Endodermal cell (in vitro differentiated cells): ENCODE measurements at regions not wholly inside any gene's neighbourhood (a gene's known extent, or its start where the extent isn't known, plus 50 kb on each side); places are given as distances from the start of the nearest gene placed in this dataset.
"Not testable (repeated sequence)": the region's sequence is repeated elsewhere in the genome, so short reads cannot be mapped to it uniquely, and the experiment has no call there.

Source experiments
- DNase-seq: peaks from one replicate; pipeline ENCODE4 v3.0.0-alpha.2; 2017
- H3K27ac ChIP-seq: 2 replicates; pipeline ENCODE4 v1.5.1; 2013; ENCODE audit warnings: mild to moderate bottlenecking, low read depth, low read length, moderate library complexity
- H3K27me3 ChIP-seq: 2 replicates; pipeline ENCODE4 v1.6.1; 2013; ENCODE audit warnings: mild to moderate bottlenecking, low read length, moderate library complexity; ENCODE audit not compliant: insufficient read depth, control insufficient read depth, poor library complexity, severe bottlenecking
- H3K36me3 ChIP-seq: 2 replicates; pipeline ENCODE4 v1.7.0; 2013; ENCODE audit warnings: mild to moderate bottlenecking, low read length, moderate library complexity; ENCODE audit not compliant: control insufficient read depth, insufficient read depth
- H3K4me1 ChIP-seq: one replicate; pipeline ENCODE4 v1.7.0; 2013; ENCODE audit warnings: low read length; ENCODE audit not compliant: control insufficient read depth, insufficient read depth
- H3K4me3 ChIP-seq: 2 replicates; pipeline ENCODE4 v1.5.1; 2013; ENCODE audit warnings: mild to moderate bottlenecking, low read length, moderate library complexity
- H3K9ac ChIP-seq: 2 replicates; pipeline ENCODE4 v1.6.1; 2013; ENCODE audit warnings: mild to moderate bottlenecking, low read length, moderate library complexity; ENCODE audit not compliant: poor library complexity, severe bottlenecking; ENCODE audit errors: extremely low read depth
- H3K9me3 ChIP-seq: 2 replicates; pipeline ENCODE4 v1.6.1; 2013; ENCODE audit warnings: mild to moderate bottlenecking, low read length, moderate library complexity; ENCODE audit not compliant: control insufficient read depth
- H3K27ac Mint-ChIP-seq: 2 replicates; pipeline ENCODE4 v1.8.0; 2020; ENCODE audit warnings: mixed read lengths
- H3K27me3 Mint-ChIP-seq: 2 replicates; pipeline ENCODE4 v1.8.0; 2021; ENCODE audit warnings: mild to moderate bottlenecking, mixed read lengths; ENCODE audit not compliant: insufficient read depth
- H3K36me3 Mint-ChIP-seq: 2 replicates; pipeline ENCODE4 v1.8.0; 2020; ENCODE audit warnings: low read depth, mixed read lengths
- H3K4me1 Mint-ChIP-seq: 2 replicates; pipeline ENCODE4 v1.8.0; 2020; ENCODE audit warnings: mixed read lengths
- H3K4me3 Mint-ChIP-seq: 2 replicates; pipeline ENCODE4 v1.8.0; 2020; ENCODE audit warnings: mild to moderate bottlenecking, moderate library complexity, mixed read lengths
- H3K9me3 Mint-ChIP-seq: 2 replicates; pipeline ENCODE4 v1.8.0; 2020; ENCODE audit warnings: mild to moderate bottlenecking, mixed read lengths
- WGBS, 2 experiments: methylation state at CpG; one replicate each; pipeline versions ENCODE4 v1.1.5 to v1.1.7; 2013; ENCODE audit warnings: missing lambda C conversion rate in 2 of 2, mixed read lengths in 1 of 2; ENCODE audit not compliant: insufficient coverage in 1 of 2, insufficient read length in 1 of 2; 5-methylcytosine and 5-hydroxymethylcytosine counted together
- TF ChIP-seq, protein P1 (sequence below): fragments of 200-600 bp; sonication (generic); conservative IDR thresholded peaks from 2 replicates; pipeline ENCODE4 v1.5.0; 2021; ENCODE audit warnings: antibody characterized with exemption, mild to moderate bottlenecking

DNA sequence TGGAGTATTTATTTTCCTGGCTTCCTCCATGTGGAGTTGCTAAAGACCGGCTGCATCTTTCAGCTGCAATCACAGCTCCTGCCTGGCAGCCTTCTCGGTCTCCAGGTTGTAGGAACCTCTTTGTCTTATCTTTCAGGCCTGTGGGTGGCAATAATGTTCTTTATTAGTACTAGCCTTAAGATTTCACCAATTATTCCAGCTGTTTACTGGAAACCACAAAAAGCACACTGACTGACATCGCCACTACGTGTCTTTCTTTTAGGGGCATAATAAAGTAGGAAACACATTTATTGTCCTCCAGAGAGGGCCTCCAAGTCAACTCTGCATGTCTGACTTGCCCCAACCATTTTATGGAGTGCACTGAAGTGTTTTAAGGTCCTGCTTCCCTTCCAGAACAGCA is 1116.5 kb upstream of the TMEM132C start:
- DNase-seq = peak; percentile 38
- 94 to 100% methylated on average over 2 to 4 of the region's 4 CpGs for WGBS, 2 experiments
- H3K9me3 Mint-ChIP-seq = peaks cover 10% of the 10 kb centered on the region

DNA sequence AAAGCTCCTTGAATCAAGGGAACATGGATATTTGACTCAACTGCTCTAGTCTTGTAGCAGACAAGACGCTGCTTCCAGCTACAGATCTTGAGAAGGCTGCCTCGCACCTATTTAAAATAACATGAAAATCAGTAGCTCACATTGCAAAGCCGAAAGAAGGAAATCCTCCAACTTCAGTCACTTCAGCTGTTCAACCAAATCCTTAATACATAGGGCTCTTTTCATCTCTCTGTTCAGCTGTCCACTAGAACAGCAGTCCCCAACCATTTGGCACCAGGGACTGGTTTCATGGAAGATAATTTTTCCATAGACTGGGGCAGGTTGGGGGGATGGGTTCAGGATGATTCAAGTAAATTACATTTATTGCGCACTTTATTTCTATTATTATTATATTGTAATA is 1116.0 kb upstream of the TMEM132C start:
- TF ChIP-seq, protein P1, sequence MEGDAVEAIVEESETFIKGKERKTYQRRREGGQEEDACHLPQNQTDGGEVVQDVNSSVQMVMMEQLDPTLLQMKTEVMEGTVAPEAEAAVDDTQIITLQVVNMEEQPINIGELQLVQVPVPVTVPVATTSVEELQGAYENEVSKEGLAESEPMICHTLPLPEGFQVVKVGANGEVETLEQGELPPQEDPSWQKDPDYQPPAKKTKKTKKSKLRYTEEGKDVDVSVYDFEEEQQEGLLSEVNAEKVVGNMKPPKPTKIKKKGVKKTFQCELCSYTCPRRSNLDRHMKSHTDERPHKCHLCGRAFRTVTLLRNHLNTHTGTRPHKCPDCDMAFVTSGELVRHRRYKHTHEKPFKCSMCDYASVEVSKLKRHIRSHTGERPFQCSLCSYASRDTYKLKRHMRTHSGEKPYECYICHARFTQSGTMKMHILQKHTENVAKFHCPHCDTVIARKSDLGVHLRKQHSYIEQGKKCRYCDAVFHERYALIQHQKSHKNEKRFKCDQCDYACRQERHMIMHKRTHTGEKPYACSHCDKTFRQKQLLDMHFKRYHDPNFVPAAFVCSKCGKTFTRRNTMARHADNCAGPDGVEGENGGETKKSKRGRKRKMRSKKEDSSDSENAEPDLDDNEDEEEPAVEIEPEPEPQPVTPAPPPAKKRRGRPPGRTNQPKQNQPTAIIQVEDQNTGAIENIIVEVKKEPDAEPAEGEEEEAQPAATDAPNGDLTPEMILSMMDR = no peak
- H3K4me1 ChIP-seq = no peaks in the 10 kb centered on the region
- H3K27ac Mint-ChIP-seq = no peak overlapping the region
- no peak overlapping the region for H3K4me3 Mint-ChIP-seq
- no peaks in the 10 kb centered on the region for H3K36me3 ChIP-seq
- no peaks in the 10 kb centered on the region for H3K27me3 ChIP-seq
- H3K9me3 ChIP-seq = peaks cover 5% of the 10 kb centered on the region
- no peaks in the 10 kb centered on the region for H3K36me3 Mint-ChIP-seq
- H3K27ac ChIP-seq = no peak overlapping the region
- peaks cover 28% of the 10 kb centered on the region for H3K4me1 Mint-ChIP-seq
- peaks cover 3% of the 10 kb centered on the region for H3K27me3 Mint-ChIP-seq
- no peak overlapping the region for H3K4me3 ChIP-seq
- H3K9ac ChIP-seq = no peak overlapping the region
- peaks cover 10% of the 10 kb centered on the region for H3K9me3 Mint-ChIP-seq
- WGBS, 2 experiments = 97 to 100% methylated on average over 1 to 3 of the region's 4 CpGs
- DNase-seq = peak; percentile 27

More for the DNA sequence above, 1116.5 kb upstream of the TMEM132C start:
- Histone ChIP-seq H3K27ac (no peak overlapping the region), H3K4me3 (no peak overlapping the region), H3K9ac (no peak overlapping the region), H3K9me3 (peaks cover 5% of the 10 kb centered on the region), H3K36me3 (no peaks in the 10 kb centered on the region), H3K27me3 (no peaks in the 10 kb centered on the region), H3K4me1 (no peaks in the 10 kb centered on the region)
- H3K27ac Mint-ChIP-seq = no peak overlapping the region
- no peaks in the 10 kb centered on the region for H3K36me3 Mint-ChIP-seq
- H3K4me3 Mint-ChIP-seq = no peak overlapping the region
- H3K4me1 Mint-ChIP-seq = peaks cover 28% of the 10 kb centered on the region
- TF ChIP-seq, protein P1 = no peak
- H3K27me3 Mint-ChIP-seq = peaks cover 3% of the 10 kb centered on the region

DNA sequence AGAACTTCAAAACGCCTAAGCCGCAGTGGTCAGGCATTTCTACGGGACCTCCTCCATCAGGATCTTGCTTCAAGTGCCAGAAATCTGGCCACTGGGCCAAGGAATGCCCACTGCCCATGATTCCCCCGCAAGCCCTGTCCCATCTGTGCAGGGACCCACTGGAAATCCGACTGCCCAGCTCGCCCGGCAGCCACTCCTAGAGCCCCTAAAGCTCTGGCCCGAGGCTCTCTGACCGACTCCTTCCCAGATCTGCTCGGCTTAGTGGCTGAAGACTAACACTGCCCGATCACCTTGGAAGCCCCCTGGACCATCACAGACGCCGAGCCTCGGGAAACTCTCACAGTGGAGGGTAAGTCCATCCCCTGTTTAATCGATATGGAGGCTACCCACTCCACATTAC is 1113.0 kb upstream of the TMEM132C start:
- H3K4me3 ChIP-seq = no peak overlapping the region
- H3K27ac Mint-ChIP-seq = no peak overlapping the region
- no peaks in the 10 kb centered on the region for H3K36me3 Mint-ChIP-seq
- DNase-seq = no peak
- H3K9ac ChIP-seq = no peak overlapping the region
- H3K9me3 Mint-ChIP-seq = no peaks in the 10 kb centered on the region
- no peaks in the 10 kb centered on the region for H3K36me3 ChIP-seq
- TF ChIP-seq, protein P1 = no peak
- peaks cover 20% of the 10 kb centered on the region for H3K4me1 Mint-ChIP-seq
- H3K9me3 ChIP-seq = no peaks in the 10 kb centered on the region
- 85 to 93% methylated on average over 9 to 15 of the region's 15 CpGs for WGBS, 2 experiments
- no peaks in the 10 kb centered on the region for H3K27me3 ChIP-seq
- H3K27me3 Mint-ChIP-seq = peaks cover 3% of the 10 kb centered on the region
- no peak overlapping the region for H3K4me3 Mint-ChIP-seq
- no peaks in the 10 kb centered on the region for H3K4me1 ChIP-seq
- no peak overlapping the region for H3K27ac ChIP-seq

DNA sequence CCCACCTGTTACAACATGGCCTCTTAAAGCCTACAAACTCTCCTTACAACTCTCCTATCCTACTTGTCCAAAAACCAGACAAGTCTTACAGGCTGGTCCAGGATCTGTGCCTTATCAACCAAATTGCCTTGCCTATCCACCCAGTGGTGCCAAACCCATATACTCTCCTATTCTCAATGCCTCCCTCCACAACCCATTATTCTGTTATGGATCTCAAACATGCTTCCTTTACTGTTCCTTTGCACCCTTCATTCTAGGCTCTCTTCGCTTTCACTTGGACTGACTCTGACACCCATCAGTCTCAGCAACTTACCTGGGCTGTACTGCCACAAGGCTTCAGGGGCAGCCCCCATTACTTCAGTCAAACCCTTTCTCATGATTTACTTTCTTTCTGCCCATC is 1112.1 kb upstream of the TMEM132C start:
- not testable (repeated sequence) for H3K9me3 ChIP-seq, H3K4me1 ChIP-seq, H3K4me3 Mint-ChIP-seq, H3K27me3 ChIP-seq, H3K36me3 Mint-ChIP-seq, H3K4me3 ChIP-seq, H3K27ac ChIP-seq, DNase-seq, H3K27ac Mint-ChIP-seq, H3K36me3 ChIP-seq, H3K27me3 Mint-ChIP-seq, H3K9me3 Mint-ChIP-seq, H3K9ac ChIP-seq
- H3K4me1 Mint-ChIP-seq = peaks cover 20% of the 10 kb centered on the region
- WGBS, 2 experiments = 85 to 100% methylated on average over 1 of the region's 1 CpG

DNA sequence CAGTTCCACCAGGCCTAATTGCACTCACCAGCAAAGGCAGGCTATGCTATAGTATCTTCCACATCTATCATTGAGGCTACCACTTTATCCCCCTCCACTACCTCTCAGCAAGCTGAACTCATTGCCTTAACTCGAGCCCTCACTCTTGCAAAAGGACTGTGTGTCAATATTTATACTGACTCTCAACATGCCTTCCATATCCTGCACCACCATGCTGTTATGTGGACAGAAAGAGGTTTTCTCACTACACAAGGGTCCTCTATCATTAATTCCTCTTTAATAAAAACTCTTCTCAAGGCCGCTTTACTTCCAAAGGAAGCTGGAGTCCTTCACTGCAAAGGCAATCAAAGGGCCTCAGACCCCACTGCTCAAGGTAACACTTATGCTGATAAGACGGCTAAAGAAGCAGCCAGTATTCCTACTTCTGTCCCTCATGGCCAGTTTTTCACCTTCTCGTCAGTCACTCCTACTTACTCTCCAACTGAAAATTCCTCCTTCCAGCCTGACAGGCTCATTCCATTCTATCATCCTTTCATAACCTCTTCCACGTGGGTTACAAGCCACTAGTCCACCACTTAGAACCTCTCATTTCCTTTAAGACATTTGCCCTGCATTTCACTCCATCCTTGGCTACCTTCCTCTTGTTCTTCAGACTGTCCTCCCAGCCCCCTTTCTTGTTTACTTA is 1110.9 kb upstream of the TMEM132C start:
- H3K36me3 Mint-ChIP-seq, DNase-seq, H3K27ac ChIP-seq, H3K9ac ChIP-seq, H3K36me3 ChIP-seq, H3K4me1 ChIP-seq, H3K4me3 Mint-ChIP-seq, H3K4me1 Mint-ChIP-seq, H3K27ac Mint-ChIP-seq, H3K9me3 ChIP-seq, H3K27me3 Mint-ChIP-seq, H3K9me3 Mint-ChIP-seq, H3K27me3 ChIP-seq, H3K4me3 ChIP-seq: not testable (repeated sequence)
- 89 to 95% methylated on average over 5 of the region's 5 CpGs for WGBS, 2 experiments
